ENCODE measurements at regions not wholly inside any gene's neighbourhood (a gene's known extent, or its start where the extent isn't known, plus 50 kb on each side); places are given as distances from the start of the nearest gene placed in this dataset.

DNA sequence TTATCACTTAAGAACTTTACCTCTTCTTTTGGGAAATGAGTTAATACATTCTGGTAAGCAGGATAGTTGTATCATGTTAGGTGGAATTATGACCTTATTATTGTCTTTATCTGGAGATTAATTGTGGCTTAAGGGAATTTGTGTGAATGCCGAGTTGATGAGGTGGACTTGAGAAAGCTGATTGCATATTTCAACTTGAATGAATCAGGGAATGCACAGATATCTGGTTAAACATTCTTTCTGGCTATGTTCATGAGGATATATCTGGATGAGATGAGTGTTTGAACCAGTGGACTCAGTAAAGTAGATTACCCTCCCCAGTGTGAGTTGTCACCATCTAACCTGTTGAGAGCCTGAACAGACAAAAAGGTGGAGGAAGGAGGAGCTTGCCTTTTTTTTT is 326.1 kb upstream of the GOT2 start:
- Histone ChIP-seq H3K4me3 (ENCODE audit: control insufficient read depth in 1 of 7, extremely low read depth in 1 of 7, insufficient read depth in 4 of 7, low read depth in 2 of 7, low read length in 6 of 7) (no peak overlapping the region), H3K4me1 (ENCODE audit: control extremely low read depth in 1 of 4, control insufficient read depth in 4 of 4, insufficient read depth in 4 of 4, low read length in 3 of 4) (peaks cover 0 to 6% (median 1%) of the 10 kb centered on the region in 4 experiments), H3K27ac (ENCODE audit: insufficient read depth in 1 of 2, low read depth in 1 of 2, low read length in 2 of 2, poor library complexity in 1 of 2, severe bottlenecking in 2 of 2) (no peak overlapping the region), H3K36me3 (ENCODE audit: control insufficient read depth in 4 of 4, insufficient read depth in 4 of 4, low read length in 3 of 4) (no peaks in the 10 kb centered on the region), H3K27me3 (replicated peaks in 2 of 5; ENCODE audit: control insufficient read depth in 4 of 5, insufficient read depth in 5 of 5, low read length in 4 of 5) (no peaks in the 10 kb centered on the region), H3K9me3 (ENCODE audit: control extremely low read depth in 1 of 5, control insufficient read depth in 4 of 5, insufficient read depth in 2 of 5, low read depth in 1 of 5, low read length in 4 of 5) (no peaks in the 10 kb centered on the region)
- CTCF ChIA-PET, result interaction anchor here (0.6 kb wide), 1 partner anchor 179 kb away, joined by 3 read pairs; no protein-coding TSS in a partner anchor
- DNase-seq, result no peak
- 100% methylated on average over 1 of the region's 1 CpG for WGBS (ENCODE audit: insufficient coverage)
- POLR2A ChIA-PET, result no interaction called here

- ChIA-PET CTCF (no interaction called here), POLR2A (no interaction called here)
- no peak overlapping the region for H3K4me3 ChIP-seq (ENCODE audit: control insufficient read depth in 1 of 7, extremely low read depth in 1 of 7, insufficient read depth in 4 of 7, low read depth in 2 of 7, low read length in 6 of 7)
- WGBS (ENCODE audit: insufficient coverage), result 94% methylated on average over 2 of the region's 2 CpGs
- no peaks in the 10 kb centered on the region for H3K9me3 ChIP-seq (ENCODE audit: control extremely low read depth in 1 of 5, control insufficient read depth in 4 of 5, insufficient read depth in 2 of 5, low read depth in 1 of 5, low read length in 4 of 5)
- no peak for DNase-seq
- no peaks in the 10 kb centered on the region for H3K36me3 ChIP-seq (ENCODE audit: control insufficient read depth in 4 of 4, insufficient read depth in 4 of 4, low read length in 3 of 4)
- H3K27me3 ChIP-seq (replicated peaks in 2 of 5; ENCODE audit: control insufficient read depth in 4 of 5, insufficient read depth in 5 of 5, low read length in 4 of 5), result no peaks in the 10 kb centered on the region
- H3K27ac ChIP-seq (ENCODE audit: insufficient read depth in 1 of 2, low read depth in 1 of 2, low read length in 2 of 2, poor library complexity in 1 of 2, severe bottlenecking in 2 of 2), result no peak overlapping the region
- peaks cover 0 to 4% (median 1%) of the 10 kb centered on the region in 4 experiments for H3K4me1 ChIP-seq (ENCODE audit: control extremely low read depth in 1 of 4, control insufficient read depth in 4 of 4, insufficient read depth in 4 of 4, low read length in 3 of 4)
Observed at GRCh38 chr16:59058250-59058649, 324.1 kb upstream of the GOT2 start.

GRCh38 chr16:59053911-59054310 is 319.8 kb upstream of the GOT2 start:
- 72% methylated on average over 3 of the region's 3 CpGs for WGBS (ENCODE audit: insufficient coverage)
- DNase-seq, result no peak

GRCh38 chr16:59052231-59052630 is 318.1 kb upstream of the GOT2 start:
- POLR2A ChIA-PET, result no interaction called here
- 97% methylated on average over 3 of the region's 5 CpGs for WGBS (ENCODE audit: insufficient coverage)
- CTCF ChIA-PET, result no interaction called here
- H3K4me3 ChIP-seq (ENCODE audit: control insufficient read depth in 1 of 7, extremely low read depth in 1 of 7, insufficient read depth in 4 of 7, low read depth in 2 of 7, low read length in 6 of 7), result no peak overlapping the region
- peaks cover 0 to 13% (median 5%) of the 10 kb centered on the region in 4 experiments for H3K4me1 ChIP-seq (ENCODE audit: control extremely low read depth in 1 of 4, control insufficient read depth in 4 of 4, insufficient read depth in 4 of 4, low read length in 3 of 4)
- DNase-seq, result no peak
- no peaks in the 10 kb centered on the region for H3K27me3 ChIP-seq (replicated peaks in 2 of 5; ENCODE audit: control insufficient read depth in 4 of 5, insufficient read depth in 5 of 5, low read length in 4 of 5)
- no peak overlapping the region for H3K27ac ChIP-seq (ENCODE audit: insufficient read depth in 1 of 2, low read depth in 1 of 2, low read length in 2 of 2, poor library complexity in 1 of 2, severe bottlenecking in 2 of 2)
- H3K9me3 ChIP-seq (ENCODE audit: control extremely low read depth in 1 of 5, control insufficient read depth in 4 of 5, insufficient read depth in 2 of 5, low read depth in 1 of 5, low read length in 4 of 5), result no peaks in the 10 kb centered on the region
- no peaks in the 10 kb centered on the region for H3K36me3 ChIP-seq (ENCODE audit: control insufficient read depth in 4 of 4, insufficient read depth in 4 of 4, low read length in 3 of 4)

More at GRCh38 chr16:59053911-59054310, 319.8 kb upstream of the GOT2 start:
- no peaks in the 10 kb centered on the region for H3K27me3 ChIP-seq (replicated peaks in 2 of 5; ENCODE audit: control insufficient read depth in 4 of 5, insufficient read depth in 5 of 5, low read length in 4 of 5)
- ChIA-PET POLR2A (no interaction called here), CTCF (interaction anchor here (1.6 kb wide), 1 partner anchor 28 kb away, joined by 3 read pairs; no protein-coding TSS in a partner anchor)
- no peaks in the 10 kb centered on the region for H3K9me3 ChIP-seq (ENCODE audit: control extremely low read depth in 1 of 5, control insufficient read depth in 4 of 5, insufficient read depth in 2 of 5, low read depth in 1 of 5, low read length in 4 of 5)
- H3K4me1 ChIP-seq (ENCODE audit: control extremely low read depth in 1 of 4, control insufficient read depth in 4 of 4, insufficient read depth in 4 of 4, low read length in 3 of 4), result peaks cover 0 to 4% (median 2%) of the 10 kb centered on the region in 4 experiments
- H3K4me3 ChIP-seq (ENCODE audit: control insufficient read depth in 1 of 7, extremely low read depth in 1 of 7, insufficient read depth in 4 of 7, low read depth in 2 of 7, low read length in 6 of 7), result no peak overlapping the region
- no peaks in the 10 kb centered on the region for H3K36me3 ChIP-seq (ENCODE audit: control insufficient read depth in 4 of 4, insufficient read depth in 4 of 4, low read length in 3 of 4)
- H3K27ac ChIP-seq (ENCODE audit: insufficient read depth in 1 of 2, low read depth in 1 of 2, low read length in 2 of 2, poor library complexity in 1 of 2, severe bottlenecking in 2 of 2), result no peak overlapping the region

GRCh38 chr16:59048876-59049275 is 314.8 kb upstream of the GOT2 start:
- H3K9me3 ChIP-seq (ENCODE audit: control extremely low read depth in 1 of 5, control insufficient read depth in 4 of 5, insufficient read depth in 2 of 5, low read depth in 1 of 5, low read length in 4 of 5), result peaks cover 0 to 5% (median 0%) of the 10 kb centered on the region in 5 experiments
- peak in 2 of 3 donors; percentile 17 to 50 for DNase-seq
- H3K27ac ChIP-seq (ENCODE audit: insufficient read depth in 1 of 2, low read depth in 1 of 2, low read length in 2 of 2, poor library complexity in 1 of 2, severe bottlenecking in 2 of 2), result no peak overlapping the region
- no peaks in the 10 kb centered on the region for H3K27me3 ChIP-seq (replicated peaks in 2 of 5; ENCODE audit: control insufficient read depth in 4 of 5, insufficient read depth in 5 of 5, low read length in 4 of 5)
- H3K36me3 ChIP-seq (ENCODE audit: control insufficient read depth in 4 of 4, insufficient read depth in 4 of 4, low read length in 3 of 4), result no peaks in the 10 kb centered on the region
- POLR2A ChIA-PET, result no interaction called here
- 0% methylated on average over 1 of the region's 3 CpGs for WGBS (ENCODE audit: insufficient coverage)
- peaks cover 0 to 13% (median 5%) of the 10 kb centered on the region in 4 experiments for H3K4me1 ChIP-seq (ENCODE audit: control extremely low read depth in 1 of 4, control insufficient read depth in 4 of 4, insufficient read depth in 4 of 4, low read length in 3 of 4)
- CTCF ChIA-PET, result interaction anchor here (0.8 to 1.2 kb wide), 3 partner anchors 52 to 205 kb away, joined by 3 read pairs; no protein-coding TSS in a partner anchor
- peak overlapping the region in 1 of 7 experiments; percentile 26 for H3K4me3 ChIP-seq (ENCODE audit: control insufficient read depth in 1 of 7, extremely low read depth in 1 of 7, insufficient read depth in 4 of 7, low read depth in 2 of 7, low read length in 6 of 7)

GRCh38 chr16:59047114-59047513 is 313.0 kb upstream of the GOT2 start:
- H3K4me3 ChIP-seq (ENCODE audit: control insufficient read depth in 1 of 7, extremely low read depth in 1 of 7, insufficient read depth in 4 of 7, low read depth in 2 of 7, low read length in 6 of 7), result no peak overlapping the region
- WGBS (ENCODE audit: insufficient coverage), result 100% methylated on average over 3 of the region's 4 CpGs
- CTCF ChIA-PET, result interaction anchor here (0.7 kb wide), 1 partner anchor 327 kb away, joined by 3 read pairs; no protein-coding TSS in a partner anchor

DNA sequence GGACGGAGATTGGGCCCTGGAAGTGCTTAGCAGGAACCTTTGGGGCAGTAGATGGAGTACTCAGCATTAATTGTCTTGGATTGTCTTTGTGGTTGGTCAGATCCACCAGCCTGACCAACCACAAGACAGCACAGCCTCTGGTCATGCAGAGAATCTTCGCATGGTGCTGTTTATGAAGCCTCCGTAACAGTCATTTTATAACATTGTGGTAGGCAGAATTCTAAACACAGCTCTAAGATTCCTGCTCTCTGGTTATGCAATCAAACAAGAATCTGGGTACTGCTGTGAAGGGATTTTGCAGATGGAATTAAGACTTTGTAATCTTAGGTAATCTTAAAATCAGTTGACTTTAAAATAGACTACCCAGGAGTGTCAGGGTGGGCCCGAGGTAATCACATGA is 312.2 kb upstream of the GOT2 start:
- Histone ChIP-seq H3K4me1 (ENCODE audit: control extremely low read depth in 1 of 4, control insufficient read depth in 4 of 4, insufficient read depth in 4 of 4, low read length in 3 of 4) (peaks cover 0 to 33% (median 19%) of the 10 kb centered on the region in 4 experiments), H3K36me3 (ENCODE audit: control insufficient read depth in 4 of 4, insufficient read depth in 4 of 4, low read length in 3 of 4) (no peaks in the 10 kb centered on the region), H3K9me3 (ENCODE audit: control extremely low read depth in 1 of 5, control insufficient read depth in 4 of 5, insufficient read depth in 2 of 5, low read depth in 1 of 5, low read length in 4 of 5) (peaks cover 0 to 8% (median 3%) of the 10 kb centered on the region in 5 experiments), H3K4me3 (ENCODE audit: control insufficient read depth in 1 of 7, extremely low read depth in 1 of 7, insufficient read depth in 4 of 7, low read depth in 2 of 7, low read length in 6 of 7) (no peak overlapping the region), H3K27ac (ENCODE audit: insufficient read depth in 1 of 2, low read depth in 1 of 2, low read length in 2 of 2, poor library complexity in 1 of 2, severe bottlenecking in 2 of 2) (no peak overlapping the region), H3K27me3 (replicated peaks in 2 of 5; ENCODE audit: control insufficient read depth in 4 of 5, insufficient read depth in 5 of 5, low read length in 4 of 5) (no peaks in the 10 kb centered on the region)
- 96% methylated on average over 4 of the region's 4 CpGs for WGBS (ENCODE audit: insufficient coverage)
- CTCF ChIA-PET, result no interaction called here
- no peak for DNase-seq
- POLR2A ChIA-PET, result no interaction called here

More at GRCh38 chr16:59047114-59047513, 313.0 kb upstream of the GOT2 start:
- Histone ChIP-seq H3K27ac (ENCODE audit: insufficient read depth in 1 of 2, low read depth in 1 of 2, low read length in 2 of 2, poor library complexity in 1 of 2, severe bottlenecking in 2 of 2) (no peak overlapping the region), H3K9me3 (ENCODE audit: control extremely low read depth in 1 of 5, control insufficient read depth in 4 of 5, insufficient read depth in 2 of 5, low read depth in 1 of 5, low read length in 4 of 5) (peaks cover 0 to 8% (median 3%) of the 10 kb centered on the region in 5 experiments), H3K36me3 (ENCODE audit: control insufficient read depth in 4 of 4, insufficient read depth in 4 of 4, low read length in 3 of 4) (no peaks in the 10 kb centered on the region), H3K27me3 (replicated peaks in 2 of 5; ENCODE audit: control insufficient read depth in 4 of 5, insufficient read depth in 5 of 5, low read length in 4 of 5) (no peaks in the 10 kb centered on the region), H3K4me1 (ENCODE audit: control extremely low read depth in 1 of 4, control insufficient read depth in 4 of 4, insufficient read depth in 4 of 4, low read length in 3 of 4) (peaks cover 0 to 25% (median 13%) of the 10 kb centered on the region in 4 experiments)
- POLR2A ChIA-PET, result no interaction called here
- peak in 2 of 3 donors; percentile 23 to 36 for DNase-seq

Data from common myeloid progenitor, CD34-positive (primary cell).